ENCODE measurements at regions not wholly inside any gene's neighbourhood (a gene's known extent, or its start where the extent isn't known, plus 50 kb on each side); places are given as distances from the start of the nearest gene placed in this dataset.

DNA sequence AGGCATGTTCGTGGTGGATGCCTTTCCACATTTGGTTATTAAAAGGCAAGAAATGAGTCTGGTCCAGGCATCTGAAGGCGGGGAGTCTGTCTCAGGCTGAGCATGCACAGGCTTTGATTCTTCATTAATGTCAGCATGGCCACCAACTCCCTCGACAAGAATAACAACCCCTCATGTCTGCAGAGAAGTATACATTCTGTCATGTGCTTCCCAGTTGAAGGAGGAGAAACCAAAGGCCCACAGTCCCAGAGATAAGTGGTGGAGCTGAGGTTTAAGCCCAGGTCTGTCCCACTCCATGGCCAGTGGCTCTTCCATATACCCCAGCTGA, 61.6 kb upstream of the LAPTM5 start:
- H3K4me1 ChIP-seq (ENCODE audit: insufficient read depth, low read length): peaks cover 12% of the 10 kb centered on the region
- no peak for DNase-seq
- H3K27ac Mint-ChIP-seq: no peak overlapping the region
- H3K9me3 Mint-ChIP-seq: no peaks in the 10 kb centered on the region
- H3K4me3 Mint-ChIP-seq: no peak overlapping the region
- ChIA-PET CTCF (ENCODE audit: partially characterized antibody) (interaction anchor here (5.3 kb wide), 1 partner anchor 17 kb away, joined by 19 read pairs; no protein-coding TSS in a partner anchor), POLR2A (ENCODE audit: partially characterized antibody) (no interaction called here)
- no peaks in the 10 kb centered on the region for H3K36me3 ChIP-seq (ENCODE audit: insufficient read depth, low read length)
- intact Hi-C loops (cut with micrococcal nuclease): no loop called here
- no peak overlapping the region for H3K4me3 ChIP-seq (ENCODE audit: low read length in 2 of 2)
- H3K27ac ChIP-seq (ENCODE audit: low read depth, low read length): no peak overlapping the region
- H3K27me3 ChIP-seq (ENCODE audit: insufficient read depth, low read length): peaks cover 27% of the 10 kb centered on the region
- H3K27me3 Mint-ChIP-seq: peaks cover 29 to 44% of the 10 kb centered on the region in 2 donors
- H3K4me1 Mint-ChIP-seq: peaks cover 7 to 15% (median 9%) of the 10 kb centered on the region in 4 donors
- no peaks in the 10 kb centered on the region for H3K36me3 Mint-ChIP-seq
- no peaks in the 10 kb centered on the region for H3K9me3 ChIP-seq (ENCODE audit: control insufficient read depth in 1 of 2, low read length in 2 of 2)

DNA sequence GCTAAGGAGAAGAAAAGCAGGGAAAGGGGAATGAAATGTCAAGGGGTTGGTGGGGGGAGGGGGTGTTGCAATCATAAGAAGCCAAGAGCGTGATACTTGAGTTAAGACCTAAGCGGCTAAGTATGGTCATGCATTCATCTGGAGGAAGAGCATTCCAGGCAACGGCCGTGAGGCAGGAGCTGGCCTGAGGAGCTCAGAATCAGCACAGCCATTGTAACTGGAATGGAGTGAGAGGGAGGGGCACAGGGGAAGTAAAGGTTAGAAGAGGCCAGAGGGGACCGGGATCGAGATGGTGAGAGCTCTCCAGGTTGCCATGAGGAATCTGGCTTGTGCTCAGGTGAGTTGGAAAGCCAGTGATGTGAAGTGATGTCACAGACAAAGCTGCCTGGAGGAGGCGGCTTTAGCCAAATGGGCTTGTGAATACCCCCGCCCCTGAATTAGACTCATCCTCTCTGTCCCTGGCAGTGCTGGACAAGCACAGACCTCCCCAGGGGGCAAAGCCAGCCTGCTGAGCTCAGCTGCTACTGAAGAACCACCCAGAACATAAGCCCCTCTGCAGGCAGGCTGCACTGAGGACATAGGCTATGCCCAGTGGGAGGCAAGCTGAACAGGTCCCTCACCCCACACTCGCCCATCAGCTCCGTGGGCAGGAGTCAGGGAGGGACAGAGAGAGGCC, 61.1 kb upstream of the LAPTM5 start:
- Histone ChIP-seq H3K9me3 (ENCODE audit: control insufficient read depth in 1 of 2, low read length in 2 of 2) (no peaks in the 10 kb centered on the region), H3K4me1 (ENCODE audit: insufficient read depth, low read length) (peaks cover 7% of the 10 kb centered on the region), H3K4me3 (ENCODE audit: low read length in 2 of 2) (no peak overlapping the region), H3K27me3 (ENCODE audit: insufficient read depth, low read length) (peaks cover 23% of the 10 kb centered on the region), H3K27ac (ENCODE audit: low read depth, low read length) (no peak overlapping the region), H3K36me3 (ENCODE audit: insufficient read depth, low read length) (no peaks in the 10 kb centered on the region)
- Mint-ChIP-seq H3K27ac (no peak overlapping the region), H3K27me3 (peaks cover 25 to 39% of the 10 kb centered on the region in 2 donors), H3K9me3 (no peaks in the 10 kb centered on the region), H3K4me3 (no peak overlapping the region), H3K36me3 (no peaks in the 10 kb centered on the region), H3K4me1 (peaks cover 2 to 10% (median 4%) of the 10 kb centered on the region in 4 donors)
- ChIA-PET CTCF (ENCODE audit: partially characterized antibody) (interaction anchor here (5.3 kb wide), 1 partner anchor 16 kb away, joined by 19 read pairs; no protein-coding TSS in a partner anchor), POLR2A (ENCODE audit: partially characterized antibody) (no interaction called here)
- intact Hi-C loops (cut with micrococcal nuclease): no loop called here
- no peak for DNase-seq

DNA sequence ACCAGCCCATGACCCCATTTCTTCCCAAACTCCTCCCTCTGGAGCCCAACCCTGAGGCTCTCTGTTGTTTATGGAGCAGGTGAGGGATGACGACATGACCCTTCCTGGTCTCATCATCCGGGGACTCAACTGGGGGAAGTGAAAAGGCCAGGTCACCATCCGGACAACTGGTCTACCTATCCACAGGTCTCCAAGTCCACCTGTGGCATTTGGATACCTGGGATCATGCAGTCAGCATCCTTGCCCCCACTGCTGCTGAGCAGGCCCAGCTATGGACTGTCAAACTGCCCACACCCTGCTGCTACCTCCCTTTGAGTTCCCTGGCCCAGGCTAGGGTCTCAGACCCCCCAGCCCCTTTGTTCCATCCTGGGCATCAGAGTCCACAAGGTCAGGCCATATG, 60.0 kb upstream of the LAPTM5 start:
- Mint-ChIP-seq H3K9me3 (no peaks in the 10 kb centered on the region), H3K4me1 (no peaks in the 10 kb centered on the region), H3K4me3 (no peak overlapping the region), H3K27me3 (peaks cover 19 to 34% of the 10 kb centered on the region in 2 donors), H3K36me3 (no peaks in the 10 kb centered on the region), H3K27ac (peak overlapping the region in 1 of 7 donors; percentile 17)
- no peaks in the 10 kb centered on the region for H3K36me3 ChIP-seq (ENCODE audit: insufficient read depth, low read length)
- H3K4me3 ChIP-seq (ENCODE audit: low read length in 2 of 2): no peak overlapping the region
- ChIA-PET POLR2A (ENCODE audit: partially characterized antibody) (no interaction called here), CTCF (ENCODE audit: partially characterized antibody) (interaction anchor here (5.3 kb wide), 1 partner anchor 15 kb away, joined by 19 read pairs; no protein-coding TSS in a partner anchor)
- no peaks in the 10 kb centered on the region for H3K9me3 ChIP-seq (ENCODE audit: control insufficient read depth in 1 of 2, low read length in 2 of 2)
- no peak overlapping the region for H3K27ac ChIP-seq (ENCODE audit: low read depth, low read length)
- intact Hi-C loops (cut with micrococcal nuclease): no loop called here
- DNase-seq: no peak
- peaks cover 28% of the 10 kb centered on the region for H3K27me3 ChIP-seq (ENCODE audit: insufficient read depth, low read length)
- no peaks in the 10 kb centered on the region for H3K4me1 ChIP-seq (ENCODE audit: insufficient read depth, low read length)

DNA sequence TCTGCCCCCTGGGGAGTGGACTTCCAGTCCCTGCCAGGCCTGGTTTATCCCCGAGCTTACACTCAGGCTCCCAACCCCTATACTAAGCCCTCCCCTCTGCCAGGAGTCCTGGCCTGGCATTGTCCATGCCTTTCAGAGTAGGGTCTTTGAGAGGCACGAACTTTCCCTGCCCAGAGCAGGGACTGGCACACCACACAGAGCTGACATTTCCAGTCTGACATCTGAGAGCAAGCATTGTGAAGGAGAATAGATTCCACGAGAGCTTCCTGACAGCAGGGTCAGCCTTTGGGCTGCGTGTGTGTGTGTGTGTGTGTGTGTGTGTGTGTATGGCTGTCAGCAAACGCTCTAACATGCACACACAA, 59.5 kb upstream of the LAPTM5 start:
- H3K9me3 Mint-ChIP-seq: no peaks in the 10 kb centered on the region
- POLR2A ChIA-PET (ENCODE audit: partially characterized antibody): no interaction called here
- no peak overlapping the region for H3K27ac Mint-ChIP-seq
- intact Hi-C loops (cut with micrococcal nuclease): no loop called here
- no peak overlapping the region for H3K4me3 Mint-ChIP-seq
- H3K27me3 Mint-ChIP-seq: peaks cover 21 to 35% of the 10 kb centered on the region in 2 donors
- H3K4me1 Mint-ChIP-seq: no peaks in the 10 kb centered on the region
- peaks cover 28% of the 10 kb centered on the region for H3K27me3 ChIP-seq (ENCODE audit: insufficient read depth, low read length)
- DNase-seq: no peak
- H3K4me1 ChIP-seq (ENCODE audit: insufficient read depth, low read length): no peaks in the 10 kb centered on the region
- no peaks in the 10 kb centered on the region for H3K36me3 ChIP-seq (ENCODE audit: insufficient read depth, low read length)
- no peak overlapping the region for H3K4me3 ChIP-seq (ENCODE audit: low read length in 2 of 2)
- CTCF ChIA-PET (ENCODE audit: partially characterized antibody): interaction anchor here (5.3 kb wide), 1 partner anchor 14 kb away, joined by 19 read pairs; no protein-coding TSS in a partner anchor
- no peak overlapping the region for H3K27ac ChIP-seq (ENCODE audit: low read depth, low read length)
- H3K36me3 Mint-ChIP-seq: no peaks in the 10 kb centered on the region
- H3K9me3 ChIP-seq (ENCODE audit: control insufficient read depth in 1 of 2, low read length in 2 of 2): no peaks in the 10 kb centered on the region

DNA sequence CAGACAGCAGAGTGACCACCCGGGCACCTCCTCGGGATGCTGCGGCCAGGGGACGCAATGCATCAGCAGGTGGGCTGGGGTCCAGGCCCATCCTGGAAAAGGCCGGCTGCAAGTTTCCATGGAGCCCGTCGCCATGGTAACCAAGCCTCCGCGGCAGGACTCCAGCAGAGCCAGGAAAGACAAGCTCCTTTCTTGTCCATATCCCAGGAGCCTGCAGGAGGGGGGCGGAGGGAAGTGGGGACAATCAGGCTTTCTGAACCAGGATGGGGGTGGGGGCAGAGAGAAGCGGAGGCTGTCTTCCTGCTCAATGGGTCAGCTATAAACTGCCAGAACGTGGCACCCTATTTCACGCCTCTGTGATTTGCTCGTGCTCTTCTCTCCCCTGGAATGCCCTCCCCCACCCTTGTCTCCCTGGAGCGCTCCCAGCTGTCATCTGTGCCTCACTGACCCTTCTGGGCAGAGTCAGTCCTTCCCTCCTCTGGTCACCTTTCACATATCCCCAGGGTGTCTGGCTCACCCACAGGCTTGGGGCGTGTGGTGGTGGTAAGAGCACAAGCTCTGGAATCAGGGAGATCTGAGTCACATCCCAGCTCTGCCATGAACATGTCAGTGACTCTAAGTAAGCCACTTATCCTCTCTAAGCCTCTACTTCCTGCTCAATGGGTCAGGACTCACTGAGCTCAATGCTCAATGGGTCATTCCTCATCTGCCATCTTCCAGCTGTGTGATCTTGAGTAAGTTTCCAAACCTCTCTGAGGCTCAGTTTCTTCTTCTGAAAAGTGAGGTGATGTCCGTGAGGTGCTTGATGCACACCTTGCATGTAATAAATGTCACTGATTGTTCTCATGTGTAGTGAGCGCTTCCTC, 58.9 kb upstream of the LAPTM5 start:
- Mint-ChIP-seq H3K9me3 (no peaks in the 10 kb centered on the region), H3K36me3 (no peaks in the 10 kb centered on the region), H3K27ac (no peak overlapping the region), H3K4me1 (no peaks in the 10 kb centered on the region), H3K4me3 (no peak overlapping the region), H3K27me3 (peaks cover 22 to 35% of the 10 kb centered on the region in 2 donors)
- Histone ChIP-seq H3K27ac (ENCODE audit: low read depth, low read length) (no peak overlapping the region), H3K4me3 (ENCODE audit: low read length in 2 of 2) (no peak overlapping the region), H3K4me1 (ENCODE audit: insufficient read depth, low read length) (no peaks in the 10 kb centered on the region), H3K27me3 (ENCODE audit: insufficient read depth, low read length) (peaks cover 28% of the 10 kb centered on the region), H3K36me3 (ENCODE audit: insufficient read depth, low read length) (no peaks in the 10 kb centered on the region), H3K9me3 (ENCODE audit: control insufficient read depth in 1 of 2, low read length in 2 of 2) (no peaks in the 10 kb centered on the region)
- ChIA-PET CTCF (ENCODE audit: partially characterized antibody) (no interaction called here), POLR2A (ENCODE audit: partially characterized antibody) (no interaction called here)
- intact Hi-C loops (cut with micrococcal nuclease): no loop called here
- DNase-seq: no peak

DNA sequence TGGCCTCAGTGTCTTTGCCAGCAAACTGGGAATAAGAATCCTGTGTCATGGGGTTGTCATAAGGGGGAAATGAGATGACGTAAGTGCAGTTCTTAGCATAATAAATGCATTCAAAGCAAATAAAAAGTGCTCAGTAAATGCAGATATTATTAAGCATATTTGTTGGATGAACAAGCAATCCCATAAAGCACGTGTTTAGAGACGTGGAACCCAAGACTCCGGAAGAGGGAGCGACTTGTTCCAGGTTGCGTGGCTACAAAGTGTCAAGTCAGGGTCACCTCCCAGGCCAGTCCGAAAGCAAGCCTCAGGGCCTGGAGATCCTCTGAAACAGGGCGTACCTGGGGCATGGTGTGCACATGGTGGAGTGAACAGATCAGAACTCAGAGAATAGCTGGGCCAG, 58.0 kb upstream of the LAPTM5 start:
- Histone ChIP-seq H3K27ac (ENCODE audit: low read depth, low read length) (no peak overlapping the region), H3K36me3 (ENCODE audit: insufficient read depth, low read length) (no peaks in the 10 kb centered on the region), H3K4me1 (ENCODE audit: insufficient read depth, low read length) (no peaks in the 10 kb centered on the region), H3K27me3 (ENCODE audit: insufficient read depth, low read length) (peaks cover 28% of the 10 kb centered on the region), H3K4me3 (ENCODE audit: low read length in 2 of 2) (no peak overlapping the region), H3K9me3 (ENCODE audit: control insufficient read depth in 1 of 2, low read length in 2 of 2) (no peaks in the 10 kb centered on the region)
- Mint-ChIP-seq H3K36me3 (no peaks in the 10 kb centered on the region), H3K4me1 (no peaks in the 10 kb centered on the region), H3K9me3 (no peaks in the 10 kb centered on the region), H3K4me3 (no peak overlapping the region), H3K27me3 (peaks cover 20 to 40% of the 10 kb centered on the region in 2 donors), H3K27ac (no peak overlapping the region)
- DNase-seq: no peak
- POLR2A ChIA-PET (ENCODE audit: partially characterized antibody): no interaction called here
- CTCF ChIA-PET (ENCODE audit: partially characterized antibody): no interaction called here
- intact Hi-C loops (cut with micrococcal nuclease): no loop called here

DNA sequence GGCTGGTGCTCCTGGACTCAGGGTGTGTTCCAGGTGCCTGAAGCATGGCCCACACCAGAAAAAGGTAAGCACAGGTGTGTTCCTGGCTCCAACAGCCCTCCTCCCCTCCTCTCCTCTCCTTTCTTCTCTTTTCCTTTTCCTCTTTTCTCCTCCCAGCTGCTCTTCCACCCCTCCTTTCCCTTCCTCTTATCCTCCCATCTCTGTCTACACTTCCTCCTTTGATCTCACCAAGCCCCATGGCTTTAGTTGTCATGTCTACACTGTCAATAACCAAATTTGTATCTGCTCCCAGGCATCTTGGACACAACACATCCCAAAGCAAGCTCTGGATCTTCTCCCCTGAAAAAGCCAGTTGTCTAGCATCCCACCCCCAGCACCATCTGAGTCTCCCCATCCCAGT, 56.7 kb upstream of the LAPTM5 start:
- H3K27me3 Mint-ChIP-seq: peaks cover 23 to 42% of the 10 kb centered on the region in 2 donors
- no peak overlapping the region for H3K27ac Mint-ChIP-seq
- H3K27ac ChIP-seq (ENCODE audit: low read depth, low read length): no peak overlapping the region
- CTCF ChIA-PET (ENCODE audit: partially characterized antibody): interaction anchor here (1.2 to 4.8 kb wide), 2 partner anchors 12 to 32 kb away, joined by 3 to 27 read pairs; no protein-coding TSS in a partner anchor
- no peak overlapping the region for H3K4me3 Mint-ChIP-seq
- intact Hi-C loops (cut with micrococcal nuclease): no loop called here
- H3K36me3 ChIP-seq (ENCODE audit: insufficient read depth, low read length): no peaks in the 10 kb centered on the region
- H3K36me3 Mint-ChIP-seq: no peaks in the 10 kb centered on the region
- H3K9me3 ChIP-seq (ENCODE audit: control insufficient read depth in 1 of 2, low read length in 2 of 2): no peaks in the 10 kb centered on the region
- POLR2A ChIA-PET (ENCODE audit: partially characterized antibody): no interaction called here
- H3K4me1 ChIP-seq (ENCODE audit: insufficient read depth, low read length): no peaks in the 10 kb centered on the region
- no peak overlapping the region for H3K4me3 ChIP-seq (ENCODE audit: low read length in 2 of 2)
- no peaks in the 10 kb centered on the region for H3K4me1 Mint-ChIP-seq
- no peaks in the 10 kb centered on the region for H3K9me3 Mint-ChIP-seq
- H3K27me3 ChIP-seq (ENCODE audit: insufficient read depth, low read length): peaks cover 30% of the 10 kb centered on the region
- DNase-seq: no peak

Measured in CD4-positive, alpha-beta memory T cell (primary cell).